Omental fat pad (tissue), 3 donors: ENCODE measurements at regions not wholly inside any gene's neighbourhood (a gene's known extent, or its start where the extent isn't known, plus 50 kb on each side); places are given as distances from the start of the nearest gene placed in this dataset.
"Not testable (repeated sequence)": the region's sequence is repeated elsewhere in the genome, so short reads cannot be mapped to it uniquely, and the experiment has no call there.

Experiments
- ATAC-seq: fragments of 150-250 bp; one replicate; pipeline ENCODE4 v1.9.1; 2016; ENCODE audit warnings: mild to moderate bottlenecking, moderate library complexity; ENCODE audit not compliant: low FRiP score
- DNase-seq: peaks from one replicate; pipeline ENCODE4 v3.0.0-alpha.2; 2019; ENCODE audit warnings: low spot score
- TF ChIP-seq, protein P1 (sequence below), 3 donors: fragments of 450-650 bp; IDR thresholded peaks; one replicate each; pipeline ENCODE4 v1.5.1; 2016 to 2017; ENCODE audit warnings: antibody characterized with exemption in 3 of 3, mild to moderate bottlenecking in 3 of 3, moderate library complexity in 2 of 3

DNA sequence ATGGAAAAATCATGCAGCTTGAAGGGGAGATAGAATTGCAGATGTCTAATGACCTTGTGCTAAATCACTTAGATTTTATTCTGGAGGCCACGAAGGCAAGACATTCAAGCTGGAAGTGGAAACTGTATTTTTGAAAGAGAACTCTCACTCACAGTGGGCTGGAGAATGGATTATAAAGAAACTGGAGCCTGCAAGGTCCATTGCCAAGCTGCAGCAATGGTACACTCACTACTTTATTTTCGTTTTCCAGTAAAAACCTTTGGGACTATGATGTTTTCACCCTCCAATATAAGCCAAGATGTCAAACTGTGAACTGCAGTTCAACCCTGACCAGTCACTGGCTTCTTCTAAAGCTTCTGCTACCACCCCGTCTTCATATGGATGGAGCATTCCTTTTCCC is 62.0 kb downstream of the SKIDA1 start:
- ATAC-seq (no peak), DNase-seq (no peak)
- TF ChIP-seq, protein P1, sequence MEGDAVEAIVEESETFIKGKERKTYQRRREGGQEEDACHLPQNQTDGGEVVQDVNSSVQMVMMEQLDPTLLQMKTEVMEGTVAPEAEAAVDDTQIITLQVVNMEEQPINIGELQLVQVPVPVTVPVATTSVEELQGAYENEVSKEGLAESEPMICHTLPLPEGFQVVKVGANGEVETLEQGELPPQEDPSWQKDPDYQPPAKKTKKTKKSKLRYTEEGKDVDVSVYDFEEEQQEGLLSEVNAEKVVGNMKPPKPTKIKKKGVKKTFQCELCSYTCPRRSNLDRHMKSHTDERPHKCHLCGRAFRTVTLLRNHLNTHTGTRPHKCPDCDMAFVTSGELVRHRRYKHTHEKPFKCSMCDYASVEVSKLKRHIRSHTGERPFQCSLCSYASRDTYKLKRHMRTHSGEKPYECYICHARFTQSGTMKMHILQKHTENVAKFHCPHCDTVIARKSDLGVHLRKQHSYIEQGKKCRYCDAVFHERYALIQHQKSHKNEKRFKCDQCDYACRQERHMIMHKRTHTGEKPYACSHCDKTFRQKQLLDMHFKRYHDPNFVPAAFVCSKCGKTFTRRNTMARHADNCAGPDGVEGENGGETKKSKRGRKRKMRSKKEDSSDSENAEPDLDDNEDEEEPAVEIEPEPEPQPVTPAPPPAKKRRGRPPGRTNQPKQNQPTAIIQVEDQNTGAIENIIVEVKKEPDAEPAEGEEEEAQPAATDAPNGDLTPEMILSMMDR (IDR thresholded peaks at IDR 0.05), result no peak

DNA sequence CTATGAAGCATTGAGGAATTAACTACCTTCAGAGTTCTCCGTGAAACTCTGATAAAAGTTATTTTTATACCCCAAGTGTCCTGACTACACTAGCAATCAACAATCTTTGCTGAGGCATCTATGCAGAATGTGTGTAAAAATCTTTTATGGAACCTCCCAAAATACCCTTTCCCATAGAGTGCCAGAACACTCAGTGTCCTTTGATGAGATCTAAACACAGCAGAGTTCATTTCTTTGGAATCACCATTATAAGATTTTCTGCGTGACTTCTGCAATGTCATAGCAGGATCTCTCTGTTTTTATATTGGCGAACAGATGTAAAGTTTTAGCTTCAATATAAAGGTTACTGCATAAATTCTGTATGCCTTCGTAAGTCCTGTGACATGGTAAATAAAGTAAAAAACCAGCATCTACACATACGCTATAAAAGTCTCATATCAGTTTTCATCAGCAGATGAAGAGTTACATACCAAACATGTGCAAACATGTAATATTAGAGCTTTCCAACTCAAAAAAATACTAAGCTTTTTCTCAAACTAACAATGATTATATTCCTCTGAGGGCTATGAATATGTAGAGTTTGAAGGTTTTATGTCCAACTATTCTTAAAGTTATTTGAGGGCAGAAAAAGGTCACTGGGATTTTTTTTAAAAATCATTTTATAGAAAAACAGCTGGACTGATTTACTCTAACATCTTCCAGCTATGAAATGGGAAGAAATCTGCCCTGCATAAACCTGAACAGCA is 67.2 kb downstream of the SKIDA1 start:
- DNase-seq (no peak), ATAC-seq (no peak)
- TF ChIP-seq, protein P1 (IDR thresholded peaks at IDR 0.05), result no peak

DNA sequence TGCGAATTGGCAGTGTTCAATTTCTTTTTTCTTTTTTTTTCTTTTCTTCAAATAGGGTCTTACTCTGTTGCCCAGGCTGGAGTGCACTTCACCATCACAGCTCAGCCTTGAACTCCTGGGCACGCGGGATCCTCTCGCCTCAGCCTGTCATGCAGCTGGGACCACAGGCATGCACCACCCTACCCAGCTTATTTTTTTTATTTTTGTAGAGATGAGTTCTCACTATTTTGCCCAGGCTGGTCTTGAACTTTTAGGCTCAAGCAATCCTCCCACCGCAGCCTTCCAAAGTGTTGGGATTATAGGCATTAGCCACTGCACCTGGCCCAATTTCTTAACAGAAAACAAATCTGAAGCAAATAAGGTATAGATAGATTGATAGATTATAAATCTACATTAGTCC is 69.3 kb downstream of the SKIDA1 start:
- TF ChIP-seq, protein P1 (IDR thresholded peaks at IDR 0.05), result no peak
- no peak for DNase-seq
- ATAC-seq, result no peak

DNA sequence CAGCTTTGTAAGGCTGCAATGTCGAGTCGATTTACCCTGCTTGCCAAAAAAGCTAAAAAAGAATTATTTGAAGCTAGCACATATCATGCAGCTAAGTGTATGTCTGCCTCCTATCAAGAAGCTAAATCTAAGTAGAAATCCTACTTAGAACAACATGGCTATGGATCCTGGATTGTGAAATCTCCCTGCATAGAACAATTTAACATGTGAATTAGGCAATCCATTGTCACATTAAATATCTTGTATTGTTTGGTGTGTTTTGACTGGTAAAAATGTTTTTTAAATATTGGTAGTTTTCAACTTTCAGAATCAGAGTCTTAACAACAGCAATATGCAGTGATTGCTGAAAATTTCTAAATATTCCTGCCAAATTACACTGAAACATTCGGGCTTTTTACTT is 73.3 kb downstream of the SKIDA1 start:
- TF ChIP-seq, protein P1 (IDR thresholded peaks at IDR 0.05), result no peak
- DNase-seq, result no peak
- no peak for ATAC-seq

DNA sequence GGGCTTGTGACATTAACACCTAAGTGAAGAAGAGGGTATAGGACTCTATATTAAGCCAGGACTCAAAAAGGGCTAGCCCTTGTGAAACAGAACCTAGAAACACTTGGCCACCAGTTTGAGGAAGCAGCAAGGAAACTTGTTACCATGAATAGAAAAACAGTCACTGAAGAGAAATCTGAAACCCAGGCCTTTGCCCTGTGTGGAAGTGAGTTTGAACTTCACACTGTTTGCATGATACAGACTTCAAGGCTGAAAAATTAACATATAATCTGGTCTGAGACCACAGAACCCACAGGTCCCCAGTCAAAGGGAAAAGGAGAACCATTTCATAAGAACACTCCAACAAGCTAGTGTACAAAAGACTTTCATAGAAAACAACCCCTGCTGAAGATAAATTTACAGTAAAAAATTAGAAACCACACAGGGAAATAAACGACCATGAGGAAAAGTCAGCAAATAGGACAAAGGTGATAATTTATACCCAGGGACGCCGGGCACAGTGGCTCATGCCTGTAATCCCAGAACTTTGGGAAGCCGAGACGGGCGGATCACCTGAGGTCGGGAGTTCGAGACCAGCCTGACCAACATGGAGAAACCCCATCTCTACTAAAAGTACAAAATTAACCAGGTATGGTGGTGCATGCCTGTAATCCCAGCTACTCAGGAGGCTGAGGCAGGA is 76.1 kb downstream of the SKIDA1 start:
- DNase-seq (no peak), ATAC-seq (no peak)
- TF ChIP-seq, protein P1 (IDR thresholded peaks at IDR 0.05), result no peak

DNA sequence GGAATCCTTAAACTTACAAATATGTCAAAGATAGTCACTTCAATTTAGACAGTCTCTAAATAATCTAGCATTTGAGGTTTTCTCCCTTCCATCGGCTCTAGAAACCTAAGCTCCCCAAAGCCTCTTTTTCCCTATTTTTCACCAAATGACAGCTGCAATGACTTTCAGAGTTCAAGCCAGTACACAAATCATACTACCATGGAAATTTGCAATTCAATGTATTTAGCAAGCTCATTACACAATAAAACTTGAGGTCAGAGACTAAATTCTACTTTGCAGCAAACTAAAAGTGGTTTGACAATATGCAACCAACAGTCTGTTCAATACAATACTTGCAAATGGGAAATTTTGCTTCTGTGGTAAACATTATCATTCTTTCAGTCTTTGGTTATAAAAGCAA is 80.3 kb downstream of the SKIDA1 start:
- ATAC-seq (no peak), DNase-seq (no peak)
- TF ChIP-seq, protein P1 (IDR thresholded peaks at IDR 0.05), result no peak

DNA sequence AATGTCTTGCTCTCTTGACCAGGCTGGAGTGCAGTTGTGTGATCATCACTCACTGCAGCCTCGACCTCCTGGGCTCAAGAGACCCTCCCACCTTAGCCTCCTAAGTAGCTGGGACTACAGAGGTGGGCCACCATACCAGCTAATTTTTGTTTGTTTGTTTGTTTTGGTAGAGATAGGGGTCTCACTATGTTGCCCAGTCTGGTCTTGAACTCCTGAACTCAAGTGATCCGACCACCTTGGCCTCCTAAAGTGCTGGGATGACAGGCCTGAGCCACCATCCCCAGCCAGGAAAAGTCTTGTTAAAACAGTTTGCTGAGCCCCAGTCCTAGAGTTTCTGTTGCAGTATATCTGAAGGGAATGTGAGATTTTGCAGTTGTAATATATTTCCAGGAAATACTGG is 83.9 kb downstream of the SKIDA1 start:
- no peak for DNase-seq
- TF ChIP-seq, protein P1 (IDR thresholded peaks at IDR 0.05), result no peak
- no peak for ATAC-seq

DNA sequence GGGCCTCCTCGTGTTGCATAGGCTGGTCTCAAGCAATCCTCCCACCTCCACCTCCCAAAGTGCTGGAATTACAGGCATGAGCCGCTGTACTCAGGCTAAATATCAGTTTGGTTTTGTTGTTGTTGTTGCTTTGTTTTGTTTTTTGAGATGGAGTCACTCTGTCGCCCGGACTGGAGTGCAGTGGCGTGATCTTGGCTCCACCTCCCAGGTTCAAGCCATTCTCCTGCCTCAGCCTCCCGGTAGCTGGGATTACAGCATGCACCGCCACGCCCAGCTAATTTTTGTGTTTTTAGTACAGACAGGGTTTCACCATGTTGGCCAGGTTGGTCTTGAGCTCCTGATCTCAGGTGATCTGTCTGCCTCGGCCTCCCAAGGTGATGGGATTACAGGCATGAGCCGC is 86.6 kb downstream of the SKIDA1 start:
- DNase-seq, ATAC-seq: not testable (repeated sequence)
